Keratinocyte (primary cell): ENCODE measurements at regions not wholly inside any gene's neighbourhood (a gene's known extent, or its start where the extent isn't known, plus 50 kb on each side); places are given as distances from the start of the nearest gene placed in this dataset.

Source experiments
- DNase-seq: peaks from one replicate; pipeline ENCODE4 v3.0.0-alpha.2; 2011; ENCODE audit warnings: low read depth, missing footprints, low spot score
- FAIRE-seq: peaks from 2 replicates; lab custom pipeline; 2011; peaks lifted over from hg19 to GRCh38; lab: Jason Lieb, UNC
- H2AFZ ChIP-seq: 2 replicates; pipeline ENCODE4 v1.6.0; 2012; ENCODE audit warnings: low read length, control low read depth, inconsistent platforms; ENCODE audit not compliant: control insufficient read depth
- H3K27ac ChIP-seq: 2 replicates; pipeline ENCODE4 v1.5.1; 2011; ENCODE audit warnings: low read length; ENCODE audit not compliant: control insufficient read depth, insufficient read depth
- H3K27me3 ChIP-seq: 3 replicates; pipeline ENCODE4 v1.6.0; 2011; ENCODE audit warnings: low read length; ENCODE audit not compliant: control insufficient read depth, insufficient read depth; ENCODE audit errors: extremely low read depth
- H3K36me3 ChIP-seq, 2 experiments: 2 replicates in 1 of 2; 3 replicates in 1 of 2; pipeline ENCODE4 v1.5.1; 2011; ENCODE audit warnings: low read length in 2 of 2, mild to moderate bottlenecking in 1 of 2; ENCODE audit not compliant: control insufficient read depth in 2 of 2, insufficient read depth in 2 of 2; ENCODE audit errors: extremely low read depth in 1 of 2
- H3K4me1 ChIP-seq: 3 replicates; pipeline ENCODE4 v1.5.1; 2011; ENCODE audit warnings: low read length; ENCODE audit not compliant: control insufficient read depth, insufficient read depth; ENCODE audit errors: extremely low read depth
- H3K4me2 ChIP-seq: 3 replicates; pipeline ENCODE4 v1.6.0; 2011; ENCODE audit warnings: low read depth, low read length; ENCODE audit not compliant: control insufficient read depth, insufficient read depth; ENCODE audit errors: extremely low read depth
- H3K4me3 ChIP-seq, 3 experiments: fragments of 200-600 bp in 1 of 3; sonication (generic) in 1 of 3; 2 replicates in 2 of 3; 3 replicates in 1 of 3; pipeline ENCODE4 v1.5.1; 2011 to 2016; ENCODE audit warnings: low read length in 3 of 3, mild to moderate bottlenecking in 3 of 3, control low read depth in 2 of 3, inconsistent platforms in 1 of 3, low read depth in 1 of 3, mixed read lengths in 1 of 3, mixed run types in 1 of 3, moderate library complexity in 1 of 3; ENCODE audit not compliant: control insufficient read depth in 2 of 3, insufficient read depth in 2 of 3; ENCODE audit errors: extremely low read depth in 1 of 3
- H3K79me2 ChIP-seq: 2 replicates; pipeline ENCODE4 v1.6.0; 2012; ENCODE audit warnings: low read length; ENCODE audit not compliant: control insufficient read depth, insufficient read depth
- H3K9ac ChIP-seq: 3 replicates; pipeline ENCODE4 v1.6.0; 2011; ENCODE audit warnings: low read length; ENCODE audit not compliant: control insufficient read depth, insufficient read depth; ENCODE audit errors: extremely low read depth
- H3K9me1 ChIP-seq: 3 replicates; pipeline ENCODE4 v1.6.0; 2011; ENCODE audit warnings: low read length; ENCODE audit not compliant: control insufficient read depth, insufficient read depth; ENCODE audit errors: extremely low read depth
- H3K9me3 ChIP-seq: 2 replicates; pipeline ENCODE4 v1.5.1; 2012; ENCODE audit warnings: low read depth, low read length; ENCODE audit not compliant: control insufficient read depth
- H4K20me1 ChIP-seq: 3 replicates; pipeline ENCODE4 v1.6.0; 2011; ENCODE audit warnings: low read length; ENCODE audit not compliant: control insufficient read depth, insufficient read depth; ENCODE audit errors: extremely low read depth
- EZH2 ChIP-seq: IDR thresholded peaks from one replicate; pipeline ENCODE4 v1.6.1; 2012; ENCODE audit warnings: inconsistent platforms, mild to moderate bottlenecking, low read length, moderate library complexity
- dilution Hi-C: fragments of 300-500 bp; cut with MboI; formaldehyde crosslinking; loops from one replicate; pipeline ENCODE4 v1.7.0; 2020; ENCODE audit warnings: low sequenced_read_pairs; ENCODE audit not compliant: extremely low pct_ligation_motif_present
- TF ChIP-seq, protein P1 (sequence below), 3 experiments: IDR thresholded peaks in 1 of 3; conservative IDR thresholded peaks in 1 of 3; optimal IDR thresholded peaks in 1 of 3; 2 replicates in 2 of 3; 3 replicates in 1 of 3; pipeline versions ENCODE3 to v1.5.1; 2011; ENCODE audit warnings: low read length in 3 of 3, mild to moderate bottlenecking in 3 of 3, moderate library complexity in 2 of 3, control low read depth in 1 of 3, inconsistent platforms in 1 of 3; ENCODE audit not compliant: insufficient read depth in 2 of 3; ENCODE audit errors: extremely low read depth in 1 of 3

DNA sequence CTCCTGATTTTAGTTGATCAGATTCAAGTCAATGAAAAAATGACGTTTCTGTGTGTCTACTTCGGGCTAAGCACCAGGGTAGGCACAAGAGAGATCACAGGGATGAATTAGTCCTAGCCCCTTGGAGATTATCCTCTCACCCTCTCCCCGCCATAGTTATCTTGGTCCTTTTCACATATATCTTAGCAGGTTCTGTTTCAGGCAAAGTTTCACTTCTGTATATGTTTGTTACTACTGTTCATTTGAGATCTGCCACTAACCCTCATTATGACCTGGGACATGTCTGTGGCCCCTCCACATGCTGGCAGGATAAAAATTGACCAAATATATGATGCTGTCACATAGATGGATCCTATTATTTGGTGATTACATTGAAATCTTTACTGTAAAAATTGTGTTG, 186.1 kb downstream of the AASDHPPT start:
- Histone ChIP-seq H3K9ac (no peak overlapping the region), H3K4me3 (no peak overlapping the region), H3K36me3 (no peaks in the 10 kb centered on the region), H3K4me2 (no peak overlapping the region), H3K27me3 (no peaks in the 10 kb centered on the region), H3K27ac (no peak overlapping the region), H3K4me1 (no peaks in the 10 kb centered on the region), H2AFZ (no peak overlapping the region), H3K9me1 (no peaks in the 10 kb centered on the region), H4K20me1 (no peaks in the 10 kb centered on the region), H3K79me2 (no peaks in the 10 kb centered on the region), H3K9me3 (no peaks in the 10 kb centered on the region)
- DNase-seq (no peak), FAIRE-seq (no peak)
- TF ChIP-seq EZH2 = no peak
- TF ChIP-seq, protein P1, sequence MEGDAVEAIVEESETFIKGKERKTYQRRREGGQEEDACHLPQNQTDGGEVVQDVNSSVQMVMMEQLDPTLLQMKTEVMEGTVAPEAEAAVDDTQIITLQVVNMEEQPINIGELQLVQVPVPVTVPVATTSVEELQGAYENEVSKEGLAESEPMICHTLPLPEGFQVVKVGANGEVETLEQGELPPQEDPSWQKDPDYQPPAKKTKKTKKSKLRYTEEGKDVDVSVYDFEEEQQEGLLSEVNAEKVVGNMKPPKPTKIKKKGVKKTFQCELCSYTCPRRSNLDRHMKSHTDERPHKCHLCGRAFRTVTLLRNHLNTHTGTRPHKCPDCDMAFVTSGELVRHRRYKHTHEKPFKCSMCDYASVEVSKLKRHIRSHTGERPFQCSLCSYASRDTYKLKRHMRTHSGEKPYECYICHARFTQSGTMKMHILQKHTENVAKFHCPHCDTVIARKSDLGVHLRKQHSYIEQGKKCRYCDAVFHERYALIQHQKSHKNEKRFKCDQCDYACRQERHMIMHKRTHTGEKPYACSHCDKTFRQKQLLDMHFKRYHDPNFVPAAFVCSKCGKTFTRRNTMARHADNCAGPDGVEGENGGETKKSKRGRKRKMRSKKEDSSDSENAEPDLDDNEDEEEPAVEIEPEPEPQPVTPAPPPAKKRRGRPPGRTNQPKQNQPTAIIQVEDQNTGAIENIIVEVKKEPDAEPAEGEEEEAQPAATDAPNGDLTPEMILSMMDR (optimal IDR thresholded peaks at IDR 0.05 in 1 of 3, IDR thresholded peaks at IDR 0.05 in 1 of 3, conservative IDR thresholded peaks at IDR 0.05 in 1 of 3; ENCODE audit: extremely low read depth in 1 of 3, insufficient read depth in 2 of 3, low read length in 3 of 3) = no peak
- dilution Hi-C loops = no loop called here

DNA sequence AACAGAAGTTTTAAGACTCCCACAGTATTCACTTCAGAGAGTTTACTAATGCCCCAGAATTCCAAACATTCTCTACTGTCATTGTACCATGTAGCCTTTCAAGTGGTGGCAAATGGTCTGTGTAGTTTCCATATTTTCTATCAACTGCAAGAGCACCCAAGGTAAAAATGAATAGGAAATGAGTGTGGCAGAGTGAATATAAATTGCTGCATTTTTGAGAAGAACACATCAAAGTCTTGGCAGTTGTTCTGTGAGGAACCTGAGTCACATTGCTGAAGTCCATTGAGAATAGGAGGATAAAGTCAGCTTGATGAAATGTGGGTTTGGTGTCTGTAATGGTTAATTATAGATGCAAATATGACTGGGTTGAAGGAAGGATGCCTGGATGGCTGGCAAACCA, 193.6 kb downstream of the AASDHPPT start:
- no peaks in the 10 kb centered on the region for H3K4me1 ChIP-seq

More for the DNA sequence above, 193.6 kb downstream of the AASDHPPT start:
- Histone ChIP-seq H4K20me1 (no peaks in the 10 kb centered on the region), H3K4me2 (no peak overlapping the region), H3K9ac (no peak overlapping the region), H3K27ac (no peak overlapping the region), H3K9me1 (no peaks in the 10 kb centered on the region), H2AFZ (no peak overlapping the region), H3K36me3 (no peaks in the 10 kb centered on the region), H3K4me3 (no peak overlapping the region), H3K9me3 (no peaks in the 10 kb centered on the region), H3K27me3 (no peaks in the 10 kb centered on the region), H3K79me2 (no peaks in the 10 kb centered on the region)
- FAIRE-seq (no peak), DNase-seq (no peak)
- TF ChIP-seq, protein P1 (optimal IDR thresholded peaks at IDR 0.05 in 1 of 3, IDR thresholded peaks at IDR 0.05 in 1 of 3, conservative IDR thresholded peaks at IDR 0.05 in 1 of 3; ENCODE audit: extremely low read depth in 1 of 3, insufficient read depth in 2 of 3, low read length in 3 of 3) = no peak
- no peak for TF ChIP-seq EZH2
- dilution Hi-C loops = no loop called here
